Panc1 (cell line): ENCODE measurements at regions not wholly inside any gene's neighbourhood (a gene's known extent, or its start where the extent isn't known, plus 50 kb on each side); places are given as distances from the start of the nearest gene placed in this dataset.

Source experiments
- ATAC-seq: fragments of 200-7000 bp; cut with Tn5 transposase; 2 replicates; pipeline ENCODE4 v1.9.1; 2020; ENCODE audit warnings: mild to moderate bottlenecking, moderate library complexity
- BruUV-seq: library from RNA; stranded (reverse); fragments of 400-500 nt; replicated peaks from 2 replicates; lab custom pipeline; 2021; lab: Mats Ljungman, UMichigan
- CTCF ChIA-PET: fragments of 300-600 bp; sonication (Branson Sonifier 250); formaldehyde crosslinking; loops from one replicate; lab custom pipeline; 2022; ENCODE audit warnings: antibody characterized with exemption; lab: Charles Lee
- POLR2A ChIA-PET: fragments of 300-600 bp; sonication (Branson Sonifier 250); formaldehyde crosslinking; loops from one replicate; lab custom pipeline; 2022; ENCODE audit warnings: antibody characterized with exemption; lab: Charles Lee
- DNase-seq: peaks from one replicate; pipeline ENCODE4 v3.0.0-alpha.2; 2010; ENCODE audit warnings: low read depth, low spot score
- H3K27ac ChIP-seq: 2 replicates; pipeline ENCODE4 v1.5.1; 2011; ENCODE audit warnings: mild to moderate bottlenecking, low read length, inconsistent platforms
- H3K27me3 ChIP-seq: fragments of 200-500 bp; sonication (Bioruptor generic); 2 replicates; pipeline ENCODE4 v1.6.0; 2014; ENCODE audit warnings: low read length, inconsistent platforms; ENCODE audit not compliant: control insufficient read depth, insufficient read depth
- H3K36me3 ChIP-seq: fragments of 200-500 bp; sonication (Bioruptor generic); 2 replicates; pipeline ENCODE4 v1.5.1; 2014; ENCODE audit warnings: inconsistent platforms, mild to moderate bottlenecking, low read length, moderate library complexity; ENCODE audit not compliant: control insufficient read depth, insufficient read depth
- H3K4me1 ChIP-seq: 2 replicates; pipeline ENCODE4 v1.5.1; 2011; ENCODE audit warnings: inconsistent platforms, mild to moderate bottlenecking, low read length, moderate library complexity; ENCODE audit not compliant: control insufficient read depth, insufficient read depth
- H3K4me3 ChIP-seq, 2 experiments: 2 replicates each; pipeline ENCODE4 v1.5.1; 2011 to 2012; ENCODE audit warnings: low read depth in 2 of 2, low read length in 2 of 2, mild to moderate bottlenecking in 2 of 2, inconsistent platforms in 1 of 2, moderate library complexity in 1 of 2
- H3K9me3 ChIP-seq: fragments of 200-500 bp; sonication (Bioruptor generic); 2 replicates; pipeline ENCODE4 v1.5.1; 2014; ENCODE audit warnings: low read depth, mild to moderate bottlenecking, inconsistent platforms, low read length, moderate library complexity; ENCODE audit not compliant: control insufficient read depth, insufficient read depth
- CTCF ChIP-seq: fragments of 450-650 bp; IDR thresholded peaks from 2 replicates; pipeline ENCODE4 v1.5.1; 2017; ENCODE audit warnings: mild to moderate bottlenecking
- POLR2AphosphoS5 ChIP-seq: IDR thresholded peaks from 2 replicates; pipeline ENCODE4 v1.6.1; 2012; ENCODE audit warnings: mild to moderate bottlenecking, low read depth, low read length, moderate library complexity
- REST ChIP-seq, 2 experiments: IDR thresholded peaks; 2 replicates each; pipeline ENCODE4 v1.6.1; 2011 to 2012; ENCODE audit warnings: low read depth in 2 of 2, control low read depth in 1 of 2, low read length in 1 of 2, mild to moderate bottlenecking in 1 of 2, moderate library complexity in 1 of 2; ENCODE audit not compliant: insufficient read depth in 1 of 2
- SIN3A ChIP-seq: IDR thresholded peaks from 2 replicates; pipeline ENCODE4 v1.6.1; 2012; ENCODE audit warnings: low read depth, mild to moderate bottlenecking, low read length, moderate library complexity, borderline replicate concordance; ENCODE audit not compliant: insufficient read depth
- TCF7L2 ChIP-seq: IDR thresholded peaks from 2 replicates; pipeline ENCODE4 v1.6.1; 2011; ENCODE audit warnings: mild to moderate bottlenecking, low read depth, low read length, inconsistent platforms
- in situ Hi-C: cut with HindIII; loops from 2 replicates; pipeline ENCODE4 v1.10.0; 2016; ENCODE audit warnings: low sequenced_read_pairs, low pct_unique_long_range_greater_than_20kb
- intact Hi-C: fragments of 100-400 bp; cut with micrococcal nuclease; formaldehyde crosslinking; loops from one replicate; pipeline ENCODE4 v1.10.0; 2022; ENCODE audit not compliant: unreplicated experiment

GRCh38 chr5:74332682-74333081 lies 307.8 kb downstream of the ENC1 start:
- DNase-seq = no peak
- ChIA-PET CTCF (no interaction called here), POLR2A (no interaction called here)
- TF ChIP-seq SIN3A = no peak
- no peak for TF ChIP-seq POLR2AphosphoS5
- TF ChIP-seq TCF7L2 = no peak
- no peak for TF ChIP-seq CTCF
- TF ChIP-seq REST (IDR thresholded peaks at IDR 0.05; ENCODE audit: insufficient read depth in 1 of 2, low read depth in 2 of 2, low read length in 1 of 2) = no peak
- no TSS peak for BruUV-seq
- 0 out of 2 replicates have a peak, but pooled peaks cover 2% of the 10 kb centered on the region for H3K4me1 ChIP-seq
- H3K36me3 ChIP-seq = no peaks in the 10 kb centered on the region
- no peak overlapping the region for H3K4me3 ChIP-seq
- no peaks in the 10 kb centered on the region for H3K9me3 ChIP-seq
- H3K27ac ChIP-seq = no peak overlapping the region
- ATAC-seq = no peak
- H3K27me3 ChIP-seq = no peaks in the 10 kb centered on the region
- in situ Hi-C loops (no loop called here), intact Hi-C loops (no loop called here)

GRCh38 chr5:74332006-74332405 lies 308.5 kb downstream of the ENC1 start:
- Histone ChIP-seq H3K9me3 (no peaks in the 10 kb centered on the region), H3K36me3 (no peaks in the 10 kb centered on the region), H3K27ac (no peak overlapping the region), H3K4me3 (no peak overlapping the region), H3K27me3 (no peaks in the 10 kb centered on the region), H3K4me1 (peaks cover 8% of the 10 kb centered on the region; the same call in 1 of the 2 replicates)
- intact Hi-C loops = no loop called here
- no TSS peak for BruUV-seq
- CTCF ChIA-PET = no interaction called here
- no peak for DNase-seq
- POLR2A ChIA-PET = no interaction called here
- no peak for ATAC-seq
- no peak for TF ChIP-seq CTCF
- no peak for TF ChIP-seq SIN3A
- no peak for TF ChIP-seq TCF7L2
- TF ChIP-seq REST (IDR thresholded peaks at IDR 0.05; ENCODE audit: insufficient read depth in 1 of 2, low read depth in 2 of 2, low read length in 1 of 2) = no peak
- TF ChIP-seq POLR2AphosphoS5 = no peak
- in situ Hi-C loops = no loop called here
